Hindlimb muscle (tissue), 1 donor: ENCODE measurements at regions not wholly inside any gene's neighbourhood (a gene's known extent, or its start where the extent isn't known, plus 50 kb on each side); places are given as distances from the start of the nearest gene placed in this dataset.
"Not testable (repeated sequence)": the region's sequence is repeated elsewhere in the genome, so short reads cannot be mapped to it uniquely, and the experiment has no call there.

Experiments
- DNase-seq: peaks from one replicate; pipeline ENCODE4 v3.0.0-alpha.2; 2013

GRCh38 chr3:174336784-174337183 is 522.4 kb upstream of the NAALADL2 start:
- DNase-seq, result no peak

DNA sequence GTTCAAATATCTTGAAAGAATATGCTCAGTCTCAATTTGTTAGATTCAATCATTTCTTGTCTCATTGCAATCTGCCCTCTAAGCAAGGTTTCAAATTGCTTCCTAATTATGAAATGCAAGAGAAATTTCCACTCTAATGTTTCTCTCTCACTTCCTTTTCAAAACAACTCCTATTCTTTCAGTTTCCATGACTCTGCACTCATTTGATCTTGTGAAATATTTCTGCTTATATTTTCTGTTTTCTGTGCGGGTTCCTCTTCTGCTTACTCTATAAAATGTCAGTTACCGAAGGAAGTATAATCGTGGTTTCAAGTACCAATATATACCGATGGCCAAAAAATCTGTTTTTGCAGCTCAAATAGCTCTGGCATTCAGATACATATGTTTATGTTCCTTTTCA is 521.9 kb upstream of the NAALADL2 start:
- no peak for DNase-seq

GRCh38 chr3:174340624-174341587 is 518.2 kb upstream of the NAALADL2 start:
- no peak for DNase-seq

- DNase-seq, result no peak
Measured at GRCh38 chr3:174342171-174342570, 517.0 kb upstream of the NAALADL2 start.

DNA sequence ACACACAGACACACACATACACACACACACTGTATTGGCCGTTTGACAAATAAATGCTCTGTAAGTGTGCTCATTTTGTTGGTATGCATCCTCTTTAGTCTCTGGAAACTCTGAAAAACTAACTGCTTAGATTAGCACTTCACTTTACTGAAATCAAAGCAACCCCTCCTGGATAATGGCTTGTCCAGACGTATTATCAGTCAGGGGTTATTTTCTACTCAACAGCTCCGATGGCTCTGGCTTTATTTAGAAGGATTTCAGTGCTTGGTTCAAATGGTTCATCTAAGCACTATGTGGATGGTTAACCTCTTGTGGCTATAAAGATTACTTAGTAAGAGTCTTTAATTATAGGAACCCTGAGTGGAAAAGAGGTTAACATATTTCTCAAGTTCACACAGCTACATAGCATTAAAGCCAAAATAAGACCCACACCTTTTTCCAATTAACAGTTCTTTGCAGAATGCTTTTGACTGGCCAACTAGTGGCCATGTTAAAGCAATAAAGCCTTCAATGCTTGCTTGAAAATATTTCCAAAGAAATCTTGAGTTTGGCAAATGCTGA is 516.1 kb upstream of the NAALADL2 start:
- no peak for DNase-seq

DNA sequence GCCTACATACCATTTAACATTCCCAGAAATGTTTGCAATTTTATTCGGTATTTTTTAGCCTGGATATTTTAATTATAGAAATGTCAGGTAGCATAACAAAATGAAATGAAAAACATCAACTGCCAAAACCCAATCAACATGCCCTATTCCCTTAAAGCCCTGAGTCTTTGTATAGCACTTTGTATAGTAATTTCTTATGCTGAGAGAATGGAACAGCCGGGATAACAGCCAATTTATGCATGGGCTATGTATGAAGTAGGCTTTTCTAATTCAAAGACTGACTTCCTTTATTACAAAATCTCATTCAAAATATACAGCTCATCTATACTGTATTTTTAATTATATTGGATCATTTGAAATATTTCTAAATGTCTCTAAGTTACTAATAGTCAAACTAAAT is 513.0 kb upstream of the NAALADL2 start:
- no peak for DNase-seq

- DNase-seq, result no peak
Measured at GRCh38 chr3:174346571-174346970, 512.6 kb upstream of the NAALADL2 start.

- no peak for DNase-seq
Measured at GRCh38 chr3:174347474-174348138, 511.5 kb upstream of the NAALADL2 start.

DNA sequence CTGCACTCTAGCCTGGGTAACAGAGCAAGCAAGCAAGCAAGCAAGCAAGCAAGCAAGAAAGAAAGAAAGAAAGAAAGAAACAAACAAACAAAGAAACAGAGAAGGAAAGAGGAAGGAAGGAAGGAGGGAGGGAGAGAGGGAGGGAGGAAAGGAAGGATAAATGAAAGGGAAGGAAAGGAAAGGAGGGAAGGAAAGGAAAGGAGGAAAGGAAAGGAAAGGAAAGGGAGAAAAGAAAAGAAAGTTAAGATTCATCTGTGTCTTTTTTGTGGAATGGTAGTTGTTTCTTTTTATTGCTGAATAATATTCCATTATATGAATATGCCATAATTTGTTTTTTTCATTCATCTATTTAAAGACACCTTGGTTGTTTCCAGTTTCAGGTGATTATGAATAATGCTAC is 506.9 kb upstream of the NAALADL2 start:
- DNase-seq, result no peak

- no peak for DNase-seq
Measured at GRCh38 chr3:174355505-174355904, 503.6 kb upstream of the NAALADL2 start.

DNA sequence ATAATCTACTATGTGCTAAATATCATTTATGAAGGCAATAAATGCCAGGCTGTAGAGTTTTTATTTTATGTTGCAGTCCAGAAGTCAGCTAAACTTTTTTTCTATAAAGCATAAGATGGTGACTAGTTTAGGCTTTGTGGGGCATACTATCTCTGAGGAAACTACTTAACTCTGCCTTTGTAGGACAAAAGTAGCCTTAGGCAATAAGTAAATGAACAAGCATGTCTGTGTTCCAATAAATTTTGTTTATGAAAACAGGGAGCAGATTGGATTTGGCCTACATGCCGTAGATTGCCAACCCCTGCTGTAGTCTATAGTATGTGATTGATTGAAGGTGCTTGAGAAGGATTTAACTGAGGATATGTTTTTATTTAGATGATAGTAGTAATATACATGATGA is 502.5 kb upstream of the NAALADL2 start:
- DNase-seq, result no peak

DNA sequence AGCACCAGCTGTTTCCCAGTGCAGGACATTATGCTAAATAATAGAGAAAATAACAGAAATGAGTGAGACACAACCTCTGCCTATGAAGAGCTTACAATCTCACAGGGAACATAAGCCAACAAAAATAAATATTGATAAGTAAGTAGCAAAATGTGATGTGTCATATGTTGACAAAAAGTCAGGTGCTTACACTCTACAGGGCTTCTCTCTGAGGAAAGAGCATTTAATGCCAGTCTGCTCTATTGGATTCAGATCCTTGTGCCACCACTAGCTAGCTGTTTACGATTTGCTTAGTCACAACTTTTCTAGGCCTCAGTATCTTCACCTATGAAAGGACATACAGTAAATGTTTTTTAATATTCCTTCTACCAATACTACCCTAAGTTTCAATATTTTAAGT is 500.9 kb upstream of the NAALADL2 start:
- DNase-seq, result no peak

DNA sequence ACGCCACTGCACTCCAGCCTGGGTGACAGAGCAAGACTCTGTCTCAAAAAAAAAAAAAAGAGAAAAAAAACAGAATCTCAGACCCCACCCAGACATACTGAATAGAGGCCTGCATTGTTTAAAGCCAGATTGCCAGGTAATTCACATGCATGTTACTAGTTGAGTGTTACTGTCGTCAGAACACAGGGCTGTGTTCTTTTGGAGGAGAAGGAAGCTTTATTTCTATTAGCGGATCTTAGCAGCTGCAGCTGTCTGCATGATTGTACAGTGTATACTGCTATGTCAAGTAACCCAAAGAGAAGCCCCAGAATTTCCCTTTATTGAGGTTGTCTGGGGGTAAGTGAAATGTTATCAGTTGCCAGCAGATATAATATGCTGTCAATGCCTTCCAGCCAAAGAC is 496.6 kb upstream of the NAALADL2 start:
- DNase-seq, result no peak

DNA sequence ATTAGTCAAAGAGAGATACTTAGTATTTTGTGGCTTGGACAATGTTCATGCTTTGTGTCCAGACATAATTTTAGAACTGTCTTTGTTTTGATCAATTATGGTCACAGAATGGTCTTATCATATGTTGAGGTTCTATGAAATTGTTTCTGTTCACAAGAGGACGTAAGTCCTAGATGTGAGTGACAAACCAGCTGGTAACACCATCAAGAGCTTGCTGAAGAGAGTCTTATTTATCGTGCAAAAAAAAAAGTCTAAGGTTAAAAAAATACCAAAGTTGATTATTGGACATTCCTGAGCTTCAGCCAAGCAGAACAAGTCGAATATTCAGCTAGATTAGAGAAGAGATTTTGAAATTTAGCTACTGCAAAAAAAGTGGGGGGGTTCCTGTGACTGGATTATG is 495.9 kb upstream of the NAALADL2 start:
- DNase-seq, result no peak

DNA sequence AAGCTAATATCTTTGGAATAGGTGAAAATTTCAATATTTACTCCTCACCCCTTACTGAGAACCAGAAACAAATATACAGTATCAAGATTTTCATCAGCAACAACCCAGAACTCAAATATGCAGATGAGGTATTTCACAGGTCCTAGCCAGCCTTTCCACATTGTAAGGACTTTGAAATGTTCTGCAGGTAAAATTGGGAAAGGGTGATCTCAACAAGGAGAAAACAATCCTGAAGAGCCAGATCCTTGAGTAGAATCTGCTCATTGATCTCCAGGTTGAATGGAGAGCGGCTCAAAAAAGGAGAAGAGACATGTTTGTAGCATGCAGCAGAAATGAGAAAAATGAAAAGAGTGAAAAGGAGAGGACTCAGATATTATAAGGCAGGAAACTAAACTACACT is 493.3 kb upstream of the NAALADL2 start:
- no peak for DNase-seq

DNA sequence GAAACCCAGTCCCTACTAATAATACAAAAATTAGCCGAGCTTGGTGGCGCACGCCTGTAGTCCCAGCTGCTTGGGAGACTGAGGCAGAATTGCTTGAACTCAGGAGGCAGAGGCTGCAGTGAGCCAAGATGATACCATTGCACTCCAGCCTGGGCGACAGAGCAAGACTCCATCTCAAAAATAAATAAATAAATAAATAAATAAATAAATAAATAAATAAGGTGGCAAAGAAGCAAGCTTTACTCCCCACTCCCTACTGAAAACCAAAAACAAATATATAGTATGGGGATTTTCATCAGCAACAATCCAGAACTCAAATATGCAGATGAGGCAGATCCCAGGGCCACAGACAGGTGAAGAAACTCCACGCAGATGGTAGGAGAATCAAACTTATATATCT is 492.2 kb upstream of the NAALADL2 start:
- DNase-seq, result not testable (repeated sequence)

DNA sequence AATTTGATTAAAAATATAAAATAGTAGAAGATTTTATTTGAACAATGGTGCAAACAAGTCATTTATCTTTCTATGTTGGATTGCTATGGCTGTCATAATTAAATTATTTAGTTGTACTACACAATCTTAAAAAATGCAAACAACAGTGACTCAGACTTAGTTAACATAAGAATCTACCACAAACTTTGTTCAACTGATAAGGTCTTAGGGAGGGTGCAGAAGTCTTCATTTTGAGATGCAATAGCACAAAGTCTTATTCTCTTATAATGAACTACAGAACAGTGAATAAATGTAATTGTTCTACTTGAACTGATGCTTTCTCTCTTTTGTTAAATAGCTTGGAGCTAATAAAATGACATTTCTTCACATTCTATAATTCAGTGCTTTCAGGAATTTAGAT is 482.8 kb upstream of the NAALADL2 start:
- DNase-seq, result no peak

DNA sequence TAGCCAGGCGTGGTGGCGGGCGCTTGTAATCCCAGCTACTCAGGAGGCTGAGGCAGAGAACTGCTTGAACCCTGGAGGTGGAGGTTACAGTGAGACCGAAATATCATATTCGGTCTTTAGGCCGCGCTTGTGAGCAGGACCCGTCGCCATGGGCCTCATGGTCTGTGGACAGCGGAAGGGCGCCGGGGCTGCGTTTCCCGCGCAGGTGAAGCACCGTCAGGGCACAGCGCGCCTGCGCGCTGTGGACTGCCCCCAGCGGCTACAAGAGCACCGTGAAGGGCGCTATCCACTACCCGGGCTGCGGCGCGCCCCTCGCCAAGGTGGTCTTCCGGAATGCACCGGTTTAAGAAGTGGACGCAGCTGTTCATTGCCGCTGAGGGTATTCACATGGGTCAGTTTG is 482.0 kb upstream of the NAALADL2 start:
- DNase-seq, result no peak

DNA sequence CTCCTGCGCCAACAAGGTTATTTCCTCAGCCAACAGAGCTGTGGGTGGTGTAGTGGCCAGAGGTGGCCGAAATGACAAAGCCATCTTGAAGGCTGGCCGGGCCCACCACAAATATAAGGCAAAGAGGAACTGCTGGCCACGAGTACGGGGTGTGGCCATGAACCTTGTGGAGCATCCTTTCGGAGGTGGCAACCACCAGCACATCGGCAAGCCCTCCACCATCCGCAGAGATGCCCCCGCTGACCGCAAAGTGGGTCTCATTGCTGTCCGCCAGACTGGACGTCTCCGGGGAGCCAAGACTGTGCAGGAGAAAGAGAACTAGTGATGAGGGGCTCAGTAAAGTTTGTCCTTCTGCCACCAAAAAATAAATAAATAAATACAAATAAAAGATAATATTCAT is 481.4 kb upstream of the NAALADL2 start:
- DNase-seq, result no peak

DNA sequence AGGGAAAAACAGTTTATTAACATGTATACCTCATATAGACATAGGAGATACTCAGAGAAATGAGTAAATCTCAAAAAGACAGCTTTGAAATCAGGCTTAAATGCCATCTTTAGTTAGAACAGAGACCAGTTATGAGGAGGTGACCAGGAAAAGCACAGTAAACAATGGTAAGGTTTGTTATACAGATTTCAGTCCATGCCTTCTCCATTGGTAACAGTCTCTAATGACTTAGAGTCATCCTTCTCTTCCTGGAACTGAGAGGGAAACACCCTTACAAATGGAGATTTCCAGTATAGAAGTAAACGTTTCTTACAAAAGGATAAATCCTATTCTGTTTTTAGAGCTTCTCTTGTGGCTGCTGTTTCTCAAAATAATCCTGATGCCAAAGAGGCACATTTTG is 476.3 kb upstream of the NAALADL2 start:
- DNase-seq, result no peak

DNA sequence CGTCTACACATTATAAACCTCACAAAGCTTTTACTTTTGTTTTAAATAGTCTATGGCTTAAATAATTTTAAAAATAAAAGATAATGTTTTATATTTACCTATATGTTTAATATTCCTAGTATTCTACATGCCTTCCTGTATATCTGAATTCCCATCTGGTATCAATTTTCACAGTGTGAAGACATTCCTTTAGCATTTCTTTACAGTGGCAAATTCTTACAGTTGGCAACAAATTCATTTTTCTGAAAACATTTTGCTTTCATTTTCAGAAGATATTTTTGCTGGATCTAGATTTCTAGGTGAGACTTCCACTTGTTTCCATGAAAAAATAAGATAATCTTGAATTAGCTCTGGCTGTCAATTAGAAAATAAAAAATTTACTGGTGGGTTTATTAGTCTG is 471.4 kb upstream of the NAALADL2 start:
- DNase-seq, result no peak

DNA sequence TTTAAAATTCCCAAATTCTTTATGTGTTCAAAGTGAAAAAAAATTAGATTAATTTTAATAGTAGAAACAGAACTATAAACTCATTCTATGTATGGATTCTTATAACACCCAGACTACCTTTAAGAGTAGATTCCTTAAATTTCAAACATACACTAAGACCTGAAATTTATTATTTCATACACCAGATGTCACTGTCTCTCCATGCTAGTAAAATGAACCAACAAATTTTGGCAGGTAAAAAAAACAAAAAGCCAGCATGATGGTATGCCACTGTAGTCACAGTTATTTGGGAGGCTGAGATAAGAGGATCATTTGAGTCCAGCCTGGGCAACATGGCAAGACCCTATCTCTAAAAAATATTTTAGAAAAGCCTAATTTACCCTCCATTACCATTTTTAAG is 461.3 kb upstream of the NAALADL2 start:
- DNase-seq, result peak; percentile 7

GRCh38 chr3:174398761-174399160 is 460.4 kb upstream of the NAALADL2 start:
- DNase-seq, result no peak

DNA sequence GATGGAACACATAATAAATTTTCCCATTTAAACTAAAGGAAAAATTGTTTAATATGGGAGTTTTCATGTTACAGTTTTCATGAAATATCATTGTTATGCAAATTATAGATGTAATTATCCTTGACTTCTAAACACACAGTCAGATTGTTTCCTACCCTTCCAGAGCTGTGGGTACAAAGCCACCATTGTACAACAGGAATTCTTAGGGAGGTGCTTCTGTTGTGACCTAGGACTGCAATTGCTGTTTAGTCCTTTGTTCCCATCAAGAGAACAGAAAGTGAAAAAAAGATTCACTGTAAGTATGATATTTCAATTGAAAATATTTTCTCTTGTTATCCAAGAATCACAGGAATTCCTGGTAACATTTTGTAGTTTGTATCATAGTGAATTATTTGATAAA is 455.3 kb upstream of the NAALADL2 start:
- no peak for DNase-seq
